ENCODE measurements at regions not wholly inside any gene's neighbourhood (a gene's known extent, or its start where the extent isn't known, plus 50 kb on each side); places are given as distances from the start of the nearest gene placed in this dataset.
A peak's percentile ranks its signal among the peaks of the same experiment; 100 is the strongest.

GRCh38 chr13:73989244-73989843 is 144.9 kb downstream of the KLF12 start:
- Histone ChIP-seq H3K4me3 (ENCODE audit: low read depth, low read length) (no peak overlapping the region), H3K36me3 (ENCODE audit: control insufficient read depth, insufficient read depth, low read length) (peaks cover 17% of the 10 kb centered on the region), H3K27ac (ENCODE audit: insufficient read depth, low read length, poor library complexity, severe bottlenecking) (no peak overlapping the region), H3K4me1 (ENCODE audit: control insufficient read depth, insufficient read depth, low read length, poor library complexity, severe bottlenecking) (peaks cover 22% of the 10 kb centered on the region), H3K27me3 (ENCODE audit: control insufficient read depth, insufficient read depth, low read length) (no peaks in the 10 kb centered on the region), H3K9me3 (ENCODE audit: control insufficient read depth in 2 of 2, low read length in 2 of 2) (no peaks in the 10 kb centered on the region)
- DNase-seq: no peak
- peaks cover 0 to 1% (median 0%) of the 10 kb centered on the region in 7 donors for H3K9me3 Mint-ChIP-seq
- peaks cover 31 to 59% (median 55%) of the 10 kb centered on the region in 4 donors for H3K4me1 Mint-ChIP-seq
- H3K4me3 Mint-ChIP-seq: peak overlapping the region in 2 of 4 donors; percentile 13 to 22
- peaks cover 47% of the 10 kb centered on the region for H3K36me3 Mint-ChIP-seq
- H3K27me3 Mint-ChIP-seq: no peaks in the 10 kb centered on the region
- no peak for ATAC-seq (ENCODE audit: low read depth in 2 of 2)
- H3K27ac Mint-ChIP-seq: peak overlapping the region; percentile 2 to 86 (median 74)

DNA sequence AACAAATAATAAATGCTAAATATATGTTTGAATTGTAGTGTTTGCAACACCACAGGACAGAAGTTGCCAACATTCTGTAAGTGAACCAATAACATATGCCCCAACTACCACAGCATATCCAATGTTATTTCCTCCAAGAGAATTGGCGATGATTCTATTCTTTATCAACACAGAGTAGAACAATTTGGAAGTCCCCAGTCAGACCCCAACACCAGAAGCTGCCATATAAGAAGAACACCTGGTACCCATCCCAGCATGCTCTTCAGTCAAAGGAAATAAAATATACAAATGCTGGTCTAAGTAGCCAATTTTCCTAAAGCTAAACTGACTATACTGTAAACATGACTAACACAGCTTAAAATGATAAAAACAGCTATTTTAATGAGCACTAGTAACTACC is 145.7 kb downstream of the KLF12 start:
- Mint-ChIP-seq H3K9me3 (peaks cover 0 to 1% (median 0%) of the 10 kb centered on the region in 7 donors), H3K4me3 (no peak overlapping the region)
- no peak for ATAC-seq (ENCODE audit: low read depth in 2 of 2)

DNA sequence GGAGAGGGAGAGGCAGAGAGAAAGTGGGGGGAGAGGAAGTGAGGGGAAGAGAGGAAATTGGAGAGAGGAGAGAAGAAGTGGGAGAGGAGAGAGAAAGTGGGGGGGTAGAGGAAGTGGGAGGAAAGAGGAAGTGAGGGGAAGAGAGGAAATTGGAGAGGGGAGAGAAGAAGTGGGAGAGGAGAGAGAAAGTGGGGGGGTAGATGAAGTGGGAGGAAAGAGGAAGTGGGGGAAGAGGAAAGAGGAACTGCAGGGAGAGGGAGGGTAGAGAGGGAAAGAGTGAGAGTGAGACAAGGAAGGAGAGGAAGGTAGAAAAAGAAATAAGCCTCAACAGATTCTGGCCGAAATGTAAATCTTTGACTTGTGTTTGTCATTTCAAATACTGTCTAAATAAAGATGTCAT is 146.6 kb downstream of the KLF12 start:
- no peak for ATAC-seq (ENCODE audit: low read depth in 2 of 2)
- Mint-ChIP-seq H3K36me3 (peaks cover 37% of the 10 kb centered on the region), H3K9me3 (peaks cover 0 to 1% (median 0%) of the 10 kb centered on the region in 7 donors), H3K4me1 (peaks cover 31 to 56% (median 53%) of the 10 kb centered on the region in 4 donors), H3K27ac (peak overlapping the region in 2 of 3 donors; percentile 49 to 86), H3K27me3 (no peaks in the 10 kb centered on the region), H3K4me3 (peak overlapping the region in 1 of 4 donors; percentile 21)
- Histone ChIP-seq H3K4me1 (ENCODE audit: control insufficient read depth, insufficient read depth, low read length, poor library complexity, severe bottlenecking) (peaks cover 22% of the 10 kb centered on the region), H3K4me3 (ENCODE audit: low read depth, low read length) (no peak overlapping the region), H3K27me3 (ENCODE audit: control insufficient read depth, insufficient read depth, low read length) (no peaks in the 10 kb centered on the region), H3K36me3 (ENCODE audit: control insufficient read depth, insufficient read depth, low read length) (peaks cover 10% of the 10 kb centered on the region), H3K9me3 (ENCODE audit: control insufficient read depth in 2 of 2, low read length in 2 of 2) (no peaks in the 10 kb centered on the region), H3K27ac (ENCODE audit: insufficient read depth, low read length, poor library complexity, severe bottlenecking) (no peak overlapping the region)
- DNase-seq: no peak

More for the DNA sequence above, 145.7 kb downstream of the KLF12 start:
- no peaks in the 10 kb centered on the region for H3K9me3 ChIP-seq (ENCODE audit: control insufficient read depth in 2 of 2, low read length in 2 of 2)
- no peaks in the 10 kb centered on the region for H3K27me3 Mint-ChIP-seq
- no peaks in the 10 kb centered on the region for H3K27me3 ChIP-seq (ENCODE audit: control insufficient read depth, insufficient read depth, low read length)
- peaks cover 16% of the 10 kb centered on the region for H3K36me3 ChIP-seq (ENCODE audit: control insufficient read depth, insufficient read depth, low read length)
- H3K4me1 ChIP-seq (ENCODE audit: control insufficient read depth, insufficient read depth, low read length, poor library complexity, severe bottlenecking): peaks cover 22% of the 10 kb centered on the region
- no peak overlapping the region for H3K27ac ChIP-seq (ENCODE audit: insufficient read depth, low read length, poor library complexity, severe bottlenecking)
- peak overlapping the region in 1 of 3 donors; percentile 86 for H3K27ac Mint-ChIP-seq
- DNase-seq: no peak
- no peak overlapping the region for H3K4me3 ChIP-seq (ENCODE audit: low read depth, low read length)
- peaks cover 40% of the 10 kb centered on the region for H3K36me3 Mint-ChIP-seq
- H3K4me1 Mint-ChIP-seq: peaks cover 31 to 58% (median 53%) of the 10 kb centered on the region in 4 donors

DNA sequence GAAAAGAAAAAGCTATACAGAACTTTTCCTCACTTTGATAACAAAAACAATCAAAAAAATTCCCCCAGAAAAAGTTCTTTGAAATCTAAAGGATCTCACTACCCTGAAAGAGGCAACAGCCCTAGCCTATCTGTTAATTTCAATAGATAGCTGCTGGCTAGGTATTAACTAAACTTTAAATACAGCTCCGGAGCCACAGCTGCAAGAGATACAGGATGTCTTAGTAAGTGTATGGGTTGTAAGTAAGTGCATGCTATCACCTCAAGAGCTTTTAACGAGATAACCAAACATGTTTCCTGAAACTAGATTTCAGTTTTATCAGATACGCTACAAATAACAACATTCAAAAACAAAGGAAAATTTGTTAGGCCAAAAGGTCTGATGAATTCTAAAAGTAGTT is 148.4 kb downstream of the KLF12 start:
- DNase-seq: peak in 2 of 3 donors; percentile 24 to 30

GRCh38 chr13:73984949-73985691 is 149.1 kb downstream of the KLF12 start:
- peak overlapping the region; percentile 47 for H3K4me3 ChIP-seq (ENCODE audit: low read depth, low read length)
- Mint-ChIP-seq H3K4me3 (peak overlapping the region; percentile 26 to 78 (median 72)), H3K36me3 (peaks cover 38% of the 10 kb centered on the region), H3K4me1 (peaks cover 40 to 51% (median 46%) of the 10 kb centered on the region in 4 donors), H3K27ac (peak overlapping the region; percentile 55 to 95 (median 89)), H3K9me3 (peaks cover 0 to 1% (median 0%) of the 10 kb centered on the region in 7 donors), H3K27me3 (no peaks in the 10 kb centered on the region)
- H3K36me3 ChIP-seq (ENCODE audit: control insufficient read depth, insufficient read depth, low read length): peaks cover 10% of the 10 kb centered on the region
- ATAC-seq (ENCODE audit: low read depth in 2 of 2): peak; percentile 79 to 82
- no peaks in the 10 kb centered on the region for H3K9me3 ChIP-seq (ENCODE audit: control insufficient read depth in 2 of 2, low read length in 2 of 2)
- H3K27ac ChIP-seq (ENCODE audit: insufficient read depth, low read length, poor library complexity, severe bottlenecking): peak overlapping the region; percentile 41
- peaks cover 22% of the 10 kb centered on the region for H3K4me1 ChIP-seq (ENCODE audit: control insufficient read depth, insufficient read depth, low read length, poor library complexity, severe bottlenecking)
- no peaks in the 10 kb centered on the region for H3K27me3 ChIP-seq (ENCODE audit: control insufficient read depth, insufficient read depth, low read length)
- DNase-seq: peak in 2 of 3 donors; percentile 42 to 60

More for the DNA sequence above, 148.4 kb downstream of the KLF12 start:
- peak; percentile 63 to 69 for ATAC-seq (ENCODE audit: low read depth in 2 of 2)
- Histone ChIP-seq H3K27ac (ENCODE audit: insufficient read depth, low read length, poor library complexity, severe bottlenecking) (peak overlapping the region; percentile 41), H3K4me1 (ENCODE audit: control insufficient read depth, insufficient read depth, low read length, poor library complexity, severe bottlenecking) (peaks cover 22% of the 10 kb centered on the region), H3K4me3 (ENCODE audit: low read depth, low read length) (peak overlapping the region; percentile 47), H3K9me3 (ENCODE audit: control insufficient read depth in 2 of 2, low read length in 2 of 2) (no peaks in the 10 kb centered on the region), H3K27me3 (ENCODE audit: control insufficient read depth, insufficient read depth, low read length) (no peaks in the 10 kb centered on the region), H3K36me3 (ENCODE audit: control insufficient read depth, insufficient read depth, low read length) (peaks cover 7% of the 10 kb centered on the region)
- Mint-ChIP-seq H3K27me3 (no peaks in the 10 kb centered on the region), H3K9me3 (peaks cover 0 to 1% (median 0%) of the 10 kb centered on the region in 7 donors), H3K27ac (peak overlapping the region; percentile 55 to 95 (median 89)), H3K36me3 (peaks cover 34% of the 10 kb centered on the region), H3K4me3 (peak overlapping the region; percentile 26 to 78 (median 72)), H3K4me1 (peaks cover 36 to 52% (median 45%) of the 10 kb centered on the region in 4 donors)

- H3K9me3 Mint-ChIP-seq: peaks cover 0 to 1% (median 0%) of the 10 kb centered on the region in 7 donors
- H3K4me1 ChIP-seq (ENCODE audit: control insufficient read depth, insufficient read depth, low read length, poor library complexity, severe bottlenecking): peaks cover 22% of the 10 kb centered on the region
- H3K4me3 Mint-ChIP-seq: no peak overlapping the region
- H3K36me3 Mint-ChIP-seq: peaks cover 32% of the 10 kb centered on the region
- H3K4me3 ChIP-seq (ENCODE audit: low read depth, low read length): no peak overlapping the region
- H3K27me3 Mint-ChIP-seq: no peaks in the 10 kb centered on the region
- H3K27ac Mint-ChIP-seq: peak overlapping the region in 1 of 3 donors; percentile 46
- no peak for DNase-seq
- no peak overlapping the region for H3K27ac ChIP-seq (ENCODE audit: insufficient read depth, low read length, poor library complexity, severe bottlenecking)
- H3K27me3 ChIP-seq (ENCODE audit: control insufficient read depth, insufficient read depth, low read length): no peaks in the 10 kb centered on the region
- no peak for ATAC-seq (ENCODE audit: low read depth in 2 of 2)
- peaks cover 10% of the 10 kb centered on the region for H3K36me3 ChIP-seq (ENCODE audit: control insufficient read depth, insufficient read depth, low read length)
- H3K9me3 ChIP-seq (ENCODE audit: control insufficient read depth in 2 of 2, low read length in 2 of 2): no peaks in the 10 kb centered on the region
- H3K4me1 Mint-ChIP-seq: peaks cover 39 to 48% (median 43%) of the 10 kb centered on the region in 4 donors
Measured at GRCh38 chr13:73984201-73984600, 150.0 kb downstream of the KLF12 start.

GRCh38 chr13:73983109-73983508 is 151.1 kb downstream of the KLF12 start:
- H3K36me3 ChIP-seq (ENCODE audit: control insufficient read depth, insufficient read depth, low read length): peaks cover 16% of the 10 kb centered on the region
- Mint-ChIP-seq H3K4me1 (peaks cover 31 to 45% (median 39%) of the 10 kb centered on the region in 4 donors), H3K27ac (no peak overlapping the region), H3K9me3 (no peaks in the 10 kb centered on the region), H3K36me3 (peaks cover 28% of the 10 kb centered on the region), H3K27me3 (no peaks in the 10 kb centered on the region), H3K4me3 (no peak overlapping the region)
- H3K27me3 ChIP-seq (ENCODE audit: control insufficient read depth, insufficient read depth, low read length): no peaks in the 10 kb centered on the region
- H3K4me3 ChIP-seq (ENCODE audit: low read depth, low read length): no peak overlapping the region
- H3K9me3 ChIP-seq (ENCODE audit: control insufficient read depth in 2 of 2, low read length in 2 of 2): no peaks in the 10 kb centered on the region
- no peak for DNase-seq
- peaks cover 22% of the 10 kb centered on the region for H3K4me1 ChIP-seq (ENCODE audit: control insufficient read depth, insufficient read depth, low read length, poor library complexity, severe bottlenecking)
- H3K27ac ChIP-seq (ENCODE audit: insufficient read depth, low read length, poor library complexity, severe bottlenecking): no peak overlapping the region
- ATAC-seq (ENCODE audit: low read depth in 2 of 2): no peak

Measured in CD4-positive, CD25-positive, alpha-beta regulatory T cell (primary cell).